Stimulated activated CD8-positive, alpha-beta memory T cell treated with anti-CD3 and anti-CD28 coated beads, Interleukin-7, amount 100 ng/mL, for 48 hours (primary cell): ENCODE measurements at regions not wholly inside any gene's neighbourhood (a gene's known extent, or its start where the extent isn't known, plus 50 kb on each side); places are given as distances from the start of the nearest gene placed in this dataset.

Experiments used
- DNase-seq, 2 donors: peaks; one replicate each; pipeline ENCODE4 v3.0.0-alpha.2; 2020; ENCODE audit warnings: low read depth in 1 of 2; ENCODE audit errors: extremely low read depth in 1 of 2

DNA sequence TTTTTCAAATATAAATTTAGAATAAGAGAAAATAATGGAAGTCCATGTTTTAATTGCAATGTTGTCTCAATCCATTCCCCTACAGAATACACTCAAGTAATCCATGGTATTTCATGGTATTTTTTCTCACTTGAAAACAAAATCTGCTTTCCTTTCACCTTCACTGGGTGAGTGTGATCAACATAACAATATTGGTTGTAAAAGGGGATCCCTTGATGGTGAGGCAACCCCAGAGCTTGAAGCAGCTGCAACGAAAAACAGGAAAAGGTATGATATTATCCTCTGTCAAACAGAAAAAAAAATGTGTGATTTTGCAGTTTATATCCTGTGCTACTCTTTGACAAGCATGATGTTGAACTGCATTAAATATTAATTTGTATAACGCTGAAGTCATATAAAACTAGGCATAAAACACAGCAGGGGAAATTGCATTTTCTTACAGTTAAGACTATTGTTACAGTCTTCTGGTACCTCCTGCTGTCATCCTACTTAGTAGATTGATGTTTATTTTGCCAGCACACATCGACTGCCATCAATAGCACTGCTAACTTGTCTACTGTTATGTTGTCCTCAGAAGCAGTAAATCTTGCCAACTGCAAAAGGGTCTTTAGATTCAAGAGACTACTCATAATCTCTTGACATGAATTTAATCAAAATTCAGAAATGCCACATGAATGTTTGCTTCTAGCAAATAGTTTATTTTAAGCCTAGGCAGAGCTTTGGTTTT lies 373.1 kb upstream of the MIR17HG start:
- no peak for DNase-seq

DNA sequence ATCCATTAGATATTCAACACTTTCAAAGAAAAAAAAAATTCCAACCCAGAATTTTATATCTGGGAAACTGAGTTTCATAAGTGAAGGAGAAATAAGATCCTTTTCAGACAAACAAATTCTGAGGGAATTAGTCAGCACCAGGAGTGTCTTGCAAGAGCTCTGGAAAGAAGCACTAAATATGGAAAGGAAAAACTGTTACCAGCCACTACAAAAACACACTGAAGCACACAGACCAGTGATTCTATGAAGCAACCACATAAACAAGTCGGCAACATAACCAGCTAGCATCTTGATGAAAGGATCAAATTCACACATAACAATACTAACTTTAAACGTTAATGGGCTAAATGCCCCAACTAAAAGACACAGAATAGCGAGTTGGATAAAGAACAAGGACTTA lies 368.4 kb upstream of the MIR17HG start:
- no peak for DNase-seq

DNA sequence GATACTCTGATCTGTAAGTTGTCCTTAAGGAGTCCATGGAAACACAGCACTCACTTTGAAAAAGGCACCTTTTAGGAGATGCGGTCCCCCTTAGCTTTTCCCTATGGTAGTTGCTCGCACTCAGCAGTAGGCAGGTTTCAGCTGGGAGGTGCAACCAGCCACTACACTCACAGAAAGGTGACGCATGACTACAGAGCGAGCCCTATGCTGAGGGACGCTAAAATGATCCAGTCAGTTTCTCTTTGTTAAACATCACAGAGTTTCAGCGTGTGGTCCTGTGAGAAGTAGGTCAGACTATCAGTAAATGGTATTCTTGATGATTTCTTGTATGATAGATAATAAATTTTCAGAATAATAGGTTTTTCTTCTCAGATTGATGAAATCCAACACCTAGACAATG lies 362.7 kb upstream of the MIR17HG start:
- DNase-seq: no peak

DNA sequence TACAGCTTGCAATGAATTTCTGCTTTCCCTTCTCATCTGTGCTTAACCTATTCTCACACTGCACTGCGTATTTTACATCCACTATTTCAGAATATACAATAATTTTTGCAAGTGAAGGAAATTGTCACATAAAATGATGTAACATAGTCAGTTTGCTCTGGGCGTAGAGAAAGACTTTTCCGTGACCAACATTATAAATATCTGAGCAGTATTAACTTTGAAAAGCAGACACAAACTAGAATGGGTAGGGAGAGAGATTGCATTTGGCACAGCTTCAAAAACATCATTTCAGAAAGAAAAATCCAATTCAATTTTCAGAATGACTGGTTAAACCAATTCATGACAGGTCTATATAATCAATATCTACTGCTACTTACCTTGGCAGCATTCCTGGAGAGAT lies 352.5 kb upstream of the MIR17HG start:
- no peak for DNase-seq

DNA sequence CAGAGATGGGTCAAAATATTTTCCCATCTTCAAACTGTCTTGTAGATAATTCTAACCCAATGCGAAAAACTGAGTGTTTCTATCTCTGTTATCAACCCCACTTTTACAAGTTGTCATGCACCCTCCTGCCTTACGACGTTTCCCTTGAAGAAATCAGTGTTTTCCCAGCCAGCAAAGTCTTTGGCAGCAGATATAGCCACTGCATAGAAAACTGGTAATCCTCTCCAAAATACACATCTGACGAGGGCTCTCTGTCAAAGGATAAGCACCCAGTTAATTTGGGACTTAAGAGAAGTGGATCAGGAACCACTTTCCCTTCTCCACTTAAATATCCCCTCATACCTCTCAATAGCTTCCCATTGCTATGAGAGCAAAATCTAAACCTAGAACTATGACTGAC lies 351.9 kb upstream of the MIR17HG start:
- DNase-seq: no peak

DNA sequence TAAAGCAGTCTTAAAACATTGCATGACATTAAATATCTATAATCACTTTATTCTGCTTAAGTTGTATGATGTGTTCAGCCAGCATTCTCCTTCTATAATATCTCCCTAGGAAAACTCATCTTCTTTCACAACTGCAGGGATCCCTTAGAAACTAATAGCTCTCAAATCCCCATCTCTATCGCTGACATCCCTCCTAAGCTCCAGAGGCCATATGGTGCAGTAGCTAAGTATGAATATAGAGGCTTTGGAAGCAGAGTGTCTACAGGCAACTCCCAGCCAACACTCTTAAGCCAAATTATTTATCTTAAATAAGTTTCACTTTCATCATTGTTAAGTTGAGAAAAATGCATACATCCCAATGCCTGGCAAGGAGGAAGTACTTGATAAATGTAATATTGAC lies 349.5 kb upstream of the MIR17HG start:
- DNase-seq: no peak

DNA sequence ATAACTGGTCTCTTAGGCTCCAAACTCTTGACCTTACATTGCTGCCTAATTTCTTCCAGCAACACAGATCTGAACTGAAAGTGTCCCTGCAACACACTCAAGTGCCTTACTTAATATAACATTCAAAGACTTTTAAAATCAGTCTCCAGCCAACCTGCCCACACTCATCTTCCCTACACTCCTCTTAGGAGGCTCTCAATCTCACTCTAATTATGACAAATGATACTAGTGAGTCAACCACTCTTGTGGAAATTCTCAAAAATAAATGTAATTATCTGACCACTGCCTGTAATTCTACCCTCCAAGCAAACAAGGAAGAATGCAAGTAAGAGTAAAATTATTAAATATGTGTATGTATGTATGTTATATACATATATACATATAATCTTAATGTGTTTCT lies 348.1 kb upstream of the MIR17HG start:
- DNase-seq: no peak

DNA sequence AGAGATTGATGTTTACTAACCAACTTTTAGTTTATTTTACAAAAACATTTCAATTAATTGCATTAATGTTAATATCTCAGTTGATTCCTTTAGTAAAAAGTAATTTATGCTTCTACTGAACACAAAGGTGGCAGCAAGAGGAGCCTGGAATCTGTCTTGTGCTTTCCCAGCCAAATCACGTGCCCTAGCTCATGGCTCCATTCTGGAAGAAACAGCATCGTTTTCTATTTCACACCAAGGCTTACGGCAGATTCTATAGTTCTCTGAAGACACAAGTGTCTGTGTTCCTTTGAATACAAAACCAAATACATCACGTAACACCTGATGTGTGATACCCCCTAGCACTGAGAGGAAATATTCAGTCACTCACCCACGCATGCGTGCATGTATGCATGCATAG lies 346.1 kb upstream of the MIR17HG start:
- no peak for DNase-seq

DNA sequence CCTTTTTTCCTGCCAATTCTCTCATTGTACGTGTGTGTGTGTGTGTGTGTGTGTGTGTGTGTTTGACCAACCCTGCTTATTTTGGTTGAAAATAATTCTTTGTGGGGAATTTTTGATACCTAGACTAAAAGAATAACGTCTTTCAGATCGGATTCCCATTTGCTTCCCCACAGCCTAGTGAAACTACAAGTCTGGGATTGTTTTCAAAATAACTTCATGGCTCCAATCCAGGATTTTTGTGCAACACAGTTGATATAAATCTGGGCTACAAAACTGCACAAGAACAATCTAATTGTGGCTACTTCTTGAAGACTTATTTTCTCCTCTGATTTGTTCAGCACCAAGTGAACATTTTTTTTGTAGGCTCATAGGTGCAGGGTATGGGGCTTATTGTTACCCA lies 332.8 kb upstream of the MIR17HG start:
- no peak for DNase-seq

DNA sequence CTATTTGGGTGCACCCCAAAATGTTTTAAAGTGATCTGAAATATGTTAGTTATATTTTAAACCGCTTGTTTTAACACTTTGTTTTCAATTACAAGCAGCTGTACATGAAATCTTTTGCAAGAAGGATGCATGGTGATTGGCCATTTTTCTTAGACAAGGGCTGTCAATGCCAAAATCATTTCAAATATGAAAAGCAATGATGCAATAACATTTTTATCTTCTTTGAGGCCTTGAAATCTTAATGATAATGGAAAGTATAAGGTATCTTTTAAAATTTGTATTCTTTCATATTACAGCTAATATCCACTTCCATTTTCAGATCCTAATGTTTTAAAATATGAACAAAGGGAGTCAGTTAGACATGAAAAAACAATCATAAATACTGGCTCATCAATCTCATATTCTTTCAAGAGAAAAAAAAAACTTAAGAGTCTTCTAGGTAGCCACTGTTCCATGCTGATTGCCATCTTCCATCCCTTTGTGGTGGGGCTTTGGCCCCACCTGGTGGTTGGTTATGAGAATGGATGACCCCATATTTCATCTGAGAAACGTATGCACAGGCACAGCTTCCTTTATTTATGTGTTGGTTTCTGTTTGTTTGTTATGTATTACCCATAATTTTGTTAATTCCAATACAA lies 330.3 kb upstream of the MIR17HG start:
- no peak for DNase-seq

DNA sequence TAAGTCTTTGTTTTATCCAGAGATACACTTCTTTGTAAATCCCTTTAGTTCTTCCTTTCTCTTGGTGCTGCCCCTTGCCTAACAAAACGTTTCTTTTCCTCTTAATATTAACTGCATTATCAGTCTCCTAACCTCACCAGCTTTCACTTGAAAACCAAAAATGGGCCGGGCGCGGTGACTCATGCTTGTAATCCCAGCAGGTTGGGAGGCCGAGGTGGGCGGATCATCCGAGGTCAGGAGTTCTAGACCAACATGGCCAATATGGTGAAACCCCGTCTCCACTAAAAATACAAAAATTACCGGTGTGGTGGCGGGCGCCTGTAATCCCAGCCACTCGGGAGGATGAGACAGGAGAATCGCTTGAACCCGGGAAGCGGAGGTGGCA lies 329.8 kb upstream of the MIR17HG start:
- DNase-seq: no peak

DNA sequence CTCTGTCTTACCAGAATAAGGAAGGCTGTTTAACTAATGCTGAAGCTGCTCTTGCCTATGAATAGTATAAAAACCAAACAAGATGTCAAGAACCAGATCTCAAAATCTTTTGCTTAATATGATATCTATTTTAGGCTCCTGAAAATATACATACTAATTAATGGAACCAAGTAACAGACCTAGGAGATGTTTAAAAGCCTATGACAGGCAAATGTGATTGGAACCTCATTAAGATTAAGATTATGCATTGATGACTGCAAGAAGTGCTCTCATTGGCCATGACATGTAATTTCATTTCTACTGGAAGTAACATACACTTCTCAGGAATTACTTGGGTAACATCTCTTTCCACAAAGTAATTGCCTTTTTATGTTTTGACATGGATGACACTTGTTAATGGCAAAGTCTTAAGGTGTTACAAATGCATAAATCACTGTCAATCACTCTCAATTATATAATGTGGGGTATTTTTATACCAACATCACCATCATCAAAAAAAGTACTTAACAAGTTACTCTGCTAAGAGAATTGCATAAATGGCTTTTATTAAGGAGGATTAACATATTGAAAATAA lies 326.9 kb upstream of the MIR17HG start:
- no peak for DNase-seq

DNA sequence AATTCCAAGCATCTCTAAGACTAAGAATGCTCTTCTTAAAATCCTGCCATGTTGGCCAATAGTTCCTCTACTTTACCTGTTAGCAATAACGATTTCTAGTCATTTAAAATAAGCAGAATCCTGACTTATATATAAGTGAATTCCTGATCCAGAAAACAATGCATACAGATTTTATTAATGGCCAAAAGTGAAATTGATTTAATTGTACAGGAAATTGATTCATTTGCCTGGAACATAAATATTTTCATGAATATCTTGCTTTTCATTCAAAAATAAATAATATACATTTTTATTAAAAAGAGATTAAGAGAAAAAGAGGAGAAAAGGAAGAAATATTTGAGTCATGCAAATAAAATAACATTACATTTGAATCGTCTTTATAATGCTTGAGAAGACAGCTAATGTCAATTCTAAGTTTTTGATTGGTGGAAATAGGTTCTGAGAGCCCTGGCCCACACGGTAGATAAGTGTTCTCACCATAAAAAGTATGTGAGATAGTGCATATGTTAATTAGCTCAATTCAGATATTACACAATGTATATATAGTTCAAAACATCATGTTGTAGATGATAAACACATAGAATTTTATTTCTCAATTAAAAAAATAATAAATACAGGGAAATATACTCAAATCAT lies 323.2 kb upstream of the MIR17HG start:
- DNase-seq: no peak

DNA sequence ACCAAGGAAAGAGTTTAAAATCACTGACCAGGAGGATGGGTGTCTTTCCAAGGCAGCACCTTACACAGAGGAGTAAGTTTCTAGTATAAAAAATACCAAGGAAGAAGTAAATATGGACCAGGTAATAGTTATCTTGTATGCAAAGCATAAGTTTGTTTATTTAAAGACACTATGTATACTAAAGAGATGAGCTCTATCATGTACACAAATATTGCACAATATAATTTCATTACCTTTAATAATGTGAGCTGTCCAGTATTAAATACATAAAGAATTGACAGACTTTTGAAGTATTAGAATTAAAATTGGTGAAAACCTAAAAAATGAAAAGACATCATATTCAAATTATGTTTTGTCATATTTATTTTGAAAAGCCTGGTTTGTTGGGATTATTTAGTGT lies 322.0 kb upstream of the MIR17HG start:
- no peak for DNase-seq

DNA sequence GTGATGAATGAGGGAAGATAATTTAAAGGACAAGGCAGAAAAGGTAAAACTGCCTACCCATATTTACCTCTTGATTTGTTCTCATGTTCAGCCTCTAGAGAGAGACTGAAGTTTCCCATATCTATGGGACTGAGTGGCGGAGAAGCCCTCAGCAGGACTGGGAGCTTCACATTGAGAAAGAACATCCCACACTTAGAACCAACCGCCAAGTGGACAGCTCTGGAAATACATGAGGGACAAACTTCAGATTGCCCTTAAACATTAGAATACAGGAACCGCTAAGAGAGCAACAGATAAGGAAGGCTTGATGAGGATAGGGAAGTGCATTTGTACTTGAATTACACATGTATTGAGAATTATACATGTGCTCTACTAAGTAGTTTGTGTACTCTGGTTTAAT lies 316.0 kb upstream of the MIR17HG start:
- DNase-seq: no peak

DNA sequence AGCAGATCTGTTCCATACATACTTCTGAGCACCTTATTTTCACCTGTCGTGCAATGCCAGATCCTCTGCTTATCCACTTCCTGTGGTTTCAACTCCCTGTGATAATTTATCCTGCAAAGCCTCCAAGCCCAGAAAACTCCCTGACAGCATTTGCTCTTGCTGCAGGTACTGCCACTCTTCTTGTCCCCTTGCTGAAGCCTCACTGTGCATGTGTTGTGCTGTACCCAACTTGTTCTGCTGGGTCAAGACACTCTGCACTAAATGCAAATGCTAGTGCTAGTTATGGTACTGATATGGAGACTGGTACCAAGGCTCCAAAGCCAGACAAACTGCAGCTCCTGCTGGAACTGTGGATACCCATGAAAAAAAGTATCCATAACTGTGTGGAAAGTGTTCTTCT lies 315.4 kb upstream of the MIR17HG start:
- no peak for DNase-seq

DNA sequence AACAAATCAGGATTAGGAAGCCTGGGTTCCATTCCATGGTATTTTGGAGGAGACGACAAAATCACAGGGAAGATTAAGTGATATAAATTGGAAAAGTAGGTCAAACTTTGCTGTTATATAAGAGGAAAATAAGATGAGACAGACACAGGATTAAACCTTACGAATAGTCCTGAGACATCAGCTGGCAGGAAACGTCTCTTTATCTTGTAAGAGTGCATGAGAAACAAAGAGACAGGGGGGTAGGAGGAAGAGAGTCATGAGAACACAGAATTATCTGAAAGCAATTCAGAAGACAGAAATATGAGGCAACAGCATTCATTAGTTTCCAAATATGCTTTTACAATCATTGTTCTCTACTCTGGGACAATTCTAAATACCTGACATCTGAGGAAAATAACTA lies 310.6 kb upstream of the MIR17HG start:
- no peak for DNase-seq

DNA sequence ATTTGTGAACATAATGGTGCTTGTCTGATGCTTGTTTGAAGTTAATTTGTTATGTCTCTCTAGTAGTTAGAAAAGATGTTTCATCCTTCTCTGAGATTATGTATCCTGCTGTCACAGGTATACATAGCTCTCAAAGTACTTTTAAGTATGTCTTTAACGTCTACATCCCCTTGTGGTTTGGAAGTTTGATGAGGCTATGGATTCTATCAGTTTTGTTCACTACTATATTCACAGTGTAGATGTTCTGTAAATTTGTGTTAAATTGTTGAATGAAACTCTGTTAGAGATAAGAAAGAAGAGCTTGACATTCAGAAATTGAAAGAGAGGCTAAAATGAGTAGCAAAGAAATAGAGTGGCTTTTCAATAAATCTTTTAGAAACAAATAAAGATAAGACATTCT lies 304.6 kb upstream of the MIR17HG start:
- no peak for DNase-seq

DNA sequence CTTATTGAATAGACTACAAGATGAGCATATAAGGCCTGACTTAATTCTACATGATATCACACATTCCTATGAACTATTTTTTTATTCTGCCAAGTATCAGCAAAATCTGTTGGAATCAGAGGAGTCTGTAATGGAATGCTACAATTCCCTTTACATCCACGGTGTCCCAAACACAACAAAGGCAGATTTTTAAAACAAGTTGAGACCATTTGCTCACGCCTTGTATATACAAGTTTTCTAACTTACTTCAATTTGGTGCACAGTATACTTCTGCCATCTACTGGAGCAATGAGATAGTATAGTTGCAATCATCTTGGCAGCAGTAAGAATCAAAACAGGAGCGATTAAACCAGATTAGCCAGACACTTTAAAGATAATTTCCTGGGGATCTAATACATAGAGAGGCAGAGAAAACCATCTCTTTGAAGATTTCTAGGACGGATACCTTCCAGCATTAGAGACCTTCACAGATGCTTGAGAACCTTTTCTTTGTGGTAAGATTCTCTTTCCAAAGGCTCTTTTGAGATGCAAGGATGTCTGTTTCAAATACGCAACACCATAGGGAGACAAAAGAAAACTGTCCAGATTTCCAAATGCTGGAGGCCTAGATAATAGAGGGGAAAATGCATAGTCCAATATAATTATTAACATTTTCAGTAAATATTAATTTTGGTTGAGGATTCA lies 302.0 kb upstream of the MIR17HG start:
- DNase-seq: no peak

DNA sequence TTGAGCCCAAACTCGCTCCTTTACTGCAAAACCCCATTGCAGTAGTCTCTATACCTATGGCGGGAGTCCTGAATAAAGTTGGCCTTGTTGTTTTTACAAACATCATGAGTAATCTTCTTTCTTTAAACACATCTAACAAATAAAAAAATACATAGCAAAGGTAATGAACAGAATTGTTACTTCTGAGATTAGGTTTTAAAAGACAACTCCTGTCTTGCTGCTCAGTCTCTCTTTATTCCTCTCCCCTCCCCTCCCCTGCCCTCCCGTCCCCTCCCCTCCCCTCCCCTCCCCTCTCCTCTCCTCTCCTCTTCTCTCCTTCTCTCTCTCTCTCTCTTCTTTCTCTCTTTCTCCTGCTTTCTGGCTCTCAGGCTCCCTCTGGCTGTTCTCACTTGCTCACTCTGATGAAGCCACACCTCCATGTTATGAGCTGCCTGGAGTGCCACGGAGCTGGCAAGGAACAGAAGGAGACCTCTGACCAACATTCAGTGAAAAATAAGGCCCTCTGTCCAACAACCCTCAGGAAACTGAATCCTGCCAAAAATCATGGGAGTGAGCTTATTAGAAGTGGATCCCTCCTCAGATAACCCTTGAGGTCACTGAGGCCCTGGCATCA lies 300.7 kb upstream of the MIR17HG start:
- no peak for DNase-seq

DNA sequence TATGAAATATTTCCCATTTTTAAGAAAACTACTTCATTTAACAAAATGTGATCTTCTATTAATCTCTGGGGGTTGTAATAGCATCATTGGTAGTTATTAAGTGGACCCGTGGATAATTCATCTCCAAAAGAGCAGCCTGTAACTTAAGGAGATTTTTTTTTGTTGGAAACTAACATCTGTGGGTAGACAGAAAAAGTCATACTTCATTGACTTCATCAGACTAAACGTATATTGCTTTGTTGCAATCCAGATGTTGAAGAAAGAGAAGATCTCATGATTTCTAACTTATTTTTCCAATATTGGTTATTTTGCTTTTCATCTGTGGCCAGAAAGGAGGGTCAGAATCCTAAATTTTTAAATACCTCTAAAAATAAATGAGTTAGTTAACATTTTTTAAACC lies 296.5 kb upstream of the MIR17HG start:
- DNase-seq: no peak
